Mucosa of stomach (tissue), 1 donor: ENCODE measurements at regions not wholly inside any gene's neighbourhood (a gene's known extent, or its start where the extent isn't known, plus 50 kb on each side); places are given as distances from the start of the nearest gene placed in this dataset.
"Not testable (repeated sequence)": the region's sequence is repeated elsewhere in the genome, so short reads cannot be mapped to it uniquely, and the experiment has no call there.

Experiments used
- H3K27me3 ChIP-seq: one replicate; pipeline ENCODE4 v1.7.0; 2013; ENCODE audit warnings: mild to moderate bottlenecking, low read length; ENCODE audit not compliant: control insufficient read depth, insufficient read depth
- H3K36me3 ChIP-seq: one replicate; pipeline ENCODE4 v1.7.0; 2013; ENCODE audit warnings: low read length; ENCODE audit not compliant: control insufficient read depth, insufficient read depth
- H3K4me1 ChIP-seq: one replicate; pipeline ENCODE4 v1.7.0; 2013; ENCODE audit warnings: mild to moderate bottlenecking, low read length; ENCODE audit not compliant: control insufficient read depth, insufficient read depth
- H3K4me3 ChIP-seq: one replicate; pipeline ENCODE4 v1.7.0; 2013; ENCODE audit warnings: low read length
- H3K9ac ChIP-seq: one replicate; pipeline ENCODE4 v1.7.0; 2013; ENCODE audit warnings: mild to moderate bottlenecking, low read length, moderate library complexity
- H3K9me3 ChIP-seq: one replicate; pipeline ENCODE4 v1.7.0; 2013; ENCODE audit warnings: mild to moderate bottlenecking, low read length, moderate library complexity; ENCODE audit not compliant: control insufficient read depth
- donor health status: Pancreatic carcinoma.

- Histone ChIP-seq H3K36me3 (no peaks in the 10 kb centered on the region), H3K9me3 (no peaks in the 10 kb centered on the region)
These were observed 2055.0 kb upstream of the ACO1 start for GRCh38 chr9:30329431-30329830.

GRCh38 chr9:30348904-30349303 is 2035.5 kb upstream of the ACO1 start:
- no peaks in the 10 kb centered on the region for H3K27me3 ChIP-seq
- H3K4me1 ChIP-seq = no peaks in the 10 kb centered on the region
- H3K36me3 ChIP-seq = no peaks in the 10 kb centered on the region
- H3K9me3 ChIP-seq = no peaks in the 10 kb centered on the region
- no peak overlapping the region for H3K9ac ChIP-seq
- no peak overlapping the region for H3K4me3 ChIP-seq

More at GRCh38 chr9:30329431-30329830, 2055.0 kb upstream of the ACO1 start:
- no peaks in the 10 kb centered on the region for H3K27me3 ChIP-seq
- H3K4me1 ChIP-seq = no peaks in the 10 kb centered on the region
- no peak overlapping the region for H3K4me3 ChIP-seq
- H3K9ac ChIP-seq = no peak overlapping the region

GRCh38 chr9:30349526-30350513 is 2034.6 kb upstream of the ACO1 start:
- Histone ChIP-seq H3K27me3 (no peaks in the 10 kb centered on the region), H3K9me3 (no peaks in the 10 kb centered on the region), H3K9ac (no peak overlapping the region), H3K4me1 (no peaks in the 10 kb centered on the region), H3K36me3 (no peaks in the 10 kb centered on the region), H3K4me3 (no peak overlapping the region)

- no peak overlapping the region for H3K9ac ChIP-seq
- no peaks in the 10 kb centered on the region for H3K27me3 ChIP-seq
- no peaks in the 10 kb centered on the region for H3K36me3 ChIP-seq
- H3K9me3 ChIP-seq = no peaks in the 10 kb centered on the region
- no peak overlapping the region for H3K4me3 ChIP-seq
- no peaks in the 10 kb centered on the region for H3K4me1 ChIP-seq
These were observed 2028.2 kb upstream of the ACO1 start for GRCh38 chr9:30356221-30356620.

- Histone ChIP-seq H3K27me3 (no peaks in the 10 kb centered on the region), H3K9me3 (no peaks in the 10 kb centered on the region)
These were observed 2022.1 kb upstream of the ACO1 start for GRCh38 chr9:30362373-30362772.

GRCh38 chr9:30366140-30366539 is 2018.3 kb upstream of the ACO1 start:
- H3K9ac ChIP-seq, H3K36me3 ChIP-seq, H3K4me1 ChIP-seq, H3K27me3 ChIP-seq, H3K4me3 ChIP-seq, H3K9me3 ChIP-seq: not testable (repeated sequence)

More at GRCh38 chr9:30362373-30362772, 2022.1 kb upstream of the ACO1 start:
- no peak overlapping the region for H3K9ac ChIP-seq
- H3K36me3 ChIP-seq = no peaks in the 10 kb centered on the region
- H3K4me3 ChIP-seq = no peak overlapping the region
- H3K4me1 ChIP-seq = no peaks in the 10 kb centered on the region

- H3K9ac ChIP-seq = no peak overlapping the region
These were observed 2002.2 kb upstream of the ACO1 start for GRCh38 chr9:30382271-30382670.

GRCh38 chr9:30410273-30410672 is 1974.2 kb upstream of the ACO1 start:
- Histone ChIP-seq H3K27me3 (no peaks in the 10 kb centered on the region), H3K4me1 (no peaks in the 10 kb centered on the region), H3K9ac (no peak overlapping the region), H3K9me3 (no peaks in the 10 kb centered on the region), H3K4me3 (no peak overlapping the region), H3K36me3 (no peaks in the 10 kb centered on the region)

More at GRCh38 chr9:30382271-30382670, 2002.2 kb upstream of the ACO1 start:
- no peaks in the 10 kb centered on the region for H3K4me1 ChIP-seq
- H3K27me3 ChIP-seq = no peaks in the 10 kb centered on the region
- no peaks in the 10 kb centered on the region for H3K36me3 ChIP-seq
- H3K4me3 ChIP-seq = no peak overlapping the region
- H3K9me3 ChIP-seq = no peaks in the 10 kb centered on the region

GRCh38 chr9:30411571-30411970 is 1972.9 kb upstream of the ACO1 start:
- H3K36me3 ChIP-seq = no peaks in the 10 kb centered on the region
- no peak overlapping the region for H3K9ac ChIP-seq
- H3K4me1 ChIP-seq = no peaks in the 10 kb centered on the region
- no peak overlapping the region for H3K4me3 ChIP-seq
- H3K27me3 ChIP-seq = no peaks in the 10 kb centered on the region
- H3K9me3 ChIP-seq = no peaks in the 10 kb centered on the region

GRCh38 chr9:30459156-30459555 is 1925.3 kb upstream of the ACO1 start:
- Histone ChIP-seq H3K4me3 (no peak overlapping the region), H3K9ac (no peak overlapping the region), H3K27me3 (no peaks in the 10 kb centered on the region), H3K4me1 (no peaks in the 10 kb centered on the region), H3K9me3 (no peaks in the 10 kb centered on the region), H3K36me3 (no peaks in the 10 kb centered on the region)

- H3K4me1 ChIP-seq = no peaks in the 10 kb centered on the region
- H3K36me3 ChIP-seq = no peaks in the 10 kb centered on the region
- H3K4me3 ChIP-seq = no peak overlapping the region
- H3K27me3 ChIP-seq = no peaks in the 10 kb centered on the region
- no peaks in the 10 kb centered on the region for H3K9me3 ChIP-seq
- no peak overlapping the region for H3K9ac ChIP-seq
These were observed 1907.6 kb upstream of the ACO1 start for GRCh38 chr9:30476826-30477225.

GRCh38 chr9:30478684-30479083 is 1905.8 kb upstream of the ACO1 start:
- Histone ChIP-seq H3K36me3 (no peaks in the 10 kb centered on the region), H3K9ac (no peak overlapping the region), H3K4me3 (no peak overlapping the region)

More at GRCh38 chr9:30478684-30479083, 1905.8 kb upstream of the ACO1 start:
- H3K9me3 ChIP-seq = no peaks in the 10 kb centered on the region
- H3K4me1 ChIP-seq = no peaks in the 10 kb centered on the region
- H3K27me3 ChIP-seq = no peaks in the 10 kb centered on the region
